HEK293T (cell line): ENCODE measurements at regions not wholly inside any gene's neighbourhood (a gene's known extent, or its start where the extent isn't known, plus 50 kb on each side); places are given as distances from the start of the nearest gene placed in this dataset.

Source experiments
- BHLHE40 ChIP-seq: fragments of 450-650 bp; IDR thresholded peaks from 2 replicates; pipeline ENCODE4 v1.6.1; 2016; ENCODE audit warnings: mild to moderate bottlenecking, moderate library complexity, borderline replicate concordance
- CTBP1 ChIP-seq: fragments of 450-650 bp; IDR thresholded peaks from 2 replicates; pipeline ENCODE4 v1.6.1; 2016; ENCODE audit warnings: borderline replicate concordance
- ELF4 ChIP-seq: fragments of 450-650 bp; IDR thresholded peaks from 2 replicates; pipeline ENCODE4 v1.6.1; 2017; ENCODE audit warnings: antibody characterized with exemption
- FOXA1 ChIP-seq: fragments of 450-650 bp; IDR thresholded peaks from 2 replicates; pipeline ENCODE4 v1.6.1; 2016; ENCODE audit warnings: mild to moderate bottlenecking
- FOXK2 ChIP-seq: fragments of 450-650 bp; IDR thresholded peaks from 2 replicates; pipeline ENCODE4 v1.6.1; 2016; ENCODE audit warnings: mild to moderate bottlenecking
- FOXM1 ChIP-seq: fragments of 450-650 bp; IDR thresholded peaks from 2 replicates; pipeline ENCODE4 v1.6.1; 2017; ENCODE audit warnings: mild to moderate bottlenecking, borderline replicate concordance
- HDGF ChIP-seq: fragments of 450-650 bp; IDR thresholded peaks from 2 replicates; pipeline ENCODE4 v1.6.1; 2017; ENCODE audit warnings: antibody characterized with exemption, borderline replicate concordance
- L3MBTL2 ChIP-seq: fragments of 450-650 bp; conservative IDR thresholded peaks from 2 replicates; pipeline ENCODE4 v1.6.1; 2016; ENCODE audit warnings: mild to moderate bottlenecking
- NFRKB ChIP-seq: fragments of 450-650 bp; IDR thresholded peaks from 2 replicates; pipeline ENCODE4 v1.6.1; 2016; ENCODE audit warnings: mild to moderate bottlenecking, moderate library complexity
- SP1 ChIP-seq: fragments of 450-650 bp; IDR thresholded peaks from 2 replicates; pipeline ENCODE4 v1.6.1; 2017
- SUZ12 ChIP-seq: fragments of 450-650 bp; IDR thresholded peaks from 2 replicates; pipeline ENCODE4 v1.6.1; 2016; ENCODE audit warnings: mild to moderate bottlenecking
- ZNF384 ChIP-seq: fragments of 450-650 bp; IDR thresholded peaks from 2 replicates; pipeline ENCODE4 v1.6.1; 2016

DNA sequence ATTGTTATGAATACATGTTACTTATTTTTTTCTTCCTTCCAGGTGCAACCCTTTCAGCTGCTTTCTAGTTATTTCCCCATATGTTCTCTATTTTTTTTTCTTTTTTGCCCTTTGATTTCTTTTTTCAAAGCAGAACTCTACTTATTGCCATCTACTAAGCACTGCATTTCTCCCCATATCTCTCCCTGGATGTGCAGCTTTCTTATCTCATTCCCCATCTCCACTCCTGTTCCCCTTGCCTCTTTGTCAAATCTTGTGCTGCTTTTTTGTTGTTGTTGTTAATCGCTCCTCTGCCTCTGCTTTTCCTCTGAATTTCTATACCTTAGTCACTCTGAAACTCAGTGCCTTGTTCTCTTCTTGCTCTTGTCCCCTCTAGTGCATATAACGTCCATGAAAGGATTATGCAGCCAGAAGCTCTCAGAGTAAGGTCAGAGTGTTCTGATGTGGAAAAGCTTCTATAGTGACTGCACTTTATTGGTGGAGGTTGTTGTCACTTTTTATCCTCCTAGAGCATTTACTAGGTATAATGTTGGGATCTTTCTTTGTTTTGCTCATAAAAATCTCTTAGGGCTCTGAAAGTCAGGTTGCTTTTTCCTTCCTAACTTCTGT, 51.1 kb upstream of the JADE1 start:
- TF ChIP-seq ELF4 (no peak), BHLHE40 (no peak), FOXM1 (no peak), ZNF384 (no peak), NFRKB (no peak), HDGF (no peak), SP1 (no peak), FOXA1 (no peak), SUZ12 (no peak), L3MBTL2 (no peak), FOXK2 (no peak), CTBP1 (no peak)
